B cell (primary cell): ENCODE measurements at regions not wholly inside any gene's neighbourhood (a gene's known extent, or its start where the extent isn't known, plus 50 kb on each side); places are given as distances from the start of the nearest gene placed in this dataset.

Experiments used
- ATAC-seq: fragments of 200-7000 bp; cut with Tn5 transposase; one replicate; pipeline ENCODE4 v1.10.0; 2021; ENCODE audit warnings: low read depth, mild to moderate bottlenecking, moderate number of reproducible peaks, moderate library complexity
- CTCF ChIA-PET: fragments of 350-600 bp; sonication (Branson Sonifier 250); formaldehyde crosslinking; loops from one replicate; lab custom pipeline; 2021; ENCODE audit warnings: antibody characterized with exemption, inconsistent platforms; lab: Charles Lee
- POLR2A ChIA-PET: fragments of 350-600 bp; sonication (Branson Sonifier 250); formaldehyde crosslinking; loops from one replicate; lab custom pipeline; 2021; ENCODE audit warnings: antibody characterized with exemption; lab: Charles Lee
- DNase-seq: peaks from one replicate; pipeline ENCODE4 v3.0.0; 2013
- H2AFZ ChIP-seq: 2 replicates; pipeline ENCODE4 v1.6.1; 2012; ENCODE audit warnings: mild to moderate bottlenecking, low read depth, low read length; ENCODE audit not compliant: insufficient read depth, poor library complexity, severe bottlenecking
- H3K27ac ChIP-seq, 2 donors: 1 replicate in 1 of 2; 2 replicates in 1 of 2; pipeline ENCODE4 v1.5.1; 2012 to 2013; ENCODE audit warnings: low read length in 2 of 2, mild to moderate bottlenecking in 2 of 2, moderate library complexity in 1 of 2
- H3K27me3 ChIP-seq, 4 experiments: fragments of 200-600 bp in 1 of 4; sonication (generic) in 1 of 4; replicated peaks in 1 of 4; 1 replicate in 2 of 4; 2 replicates in 2 of 4; pipeline versions ENCODE4 v1.6.1 to v1.7.0; 2013 to 2016; ENCODE audit warnings: low read length in 3 of 4, mild to moderate bottlenecking in 2 of 4, mixed read lengths in 1 of 4, moderate library complexity in 1 of 4; ENCODE audit not compliant: insufficient read depth in 4 of 4, control insufficient read depth in 3 of 4; ENCODE audit errors: control extremely low read depth in 1 of 4
- H3K36me3 ChIP-seq, 2 experiments: replicated peaks in 1 of 2; 1 replicate in 1 of 2; 2 replicates in 1 of 2; pipeline versions ENCODE4 v1.6.1 to v1.7.1; 2013; ENCODE audit warnings: low read length in 1 of 2; ENCODE audit not compliant: insufficient read depth in 2 of 2, control insufficient read depth in 1 of 2; ENCODE audit errors: control extremely low read depth in 1 of 2, extremely low read depth in 1 of 2
- H3K4me1 ChIP-seq, 2 donors: fragments of 200-600 bp in 1 of 2; sonication (generic) in 1 of 2; 1 replicate in 1 of 2; 2 replicates in 1 of 2; pipeline versions ENCODE4 v1.5.1 to v1.6.1; 2013 to 2017; ENCODE audit warnings: low read length in 2 of 2; ENCODE audit not compliant: control insufficient read depth in 2 of 2, insufficient read depth in 2 of 2
- H3K4me2 ChIP-seq: replicated peaks from 2 replicates; pipeline ENCODE3; 2012; ENCODE audit warnings: mild to moderate bottlenecking, low read depth, low read length; ENCODE audit not compliant: poor library complexity, severe bottlenecking
- H3K4me3 ChIP-seq, 5 experiments: fragments of 200-600 bp in 1 of 5; sonication (generic) in 1 of 5; 1 replicate in 3 of 5; 2 replicates in 2 of 5; pipeline versions ENCODE4 v1.5.1 to v1.7.0; 2011 to 2016; ENCODE audit warnings: low read length in 4 of 5, mild to moderate bottlenecking in 4 of 5, low read depth in 2 of 5, control low read depth in 1 of 5, moderate library complexity in 1 of 5; ENCODE audit not compliant: insufficient read depth in 1 of 5; ENCODE audit errors: control extremely low read depth in 1 of 5, extremely low read depth in 1 of 5
- H3K79me2 ChIP-seq: fragments of 200-600 bp; sonication (generic); one replicate; pipeline ENCODE4 v1.6.0; 2016; ENCODE audit warnings: low read length; ENCODE audit not compliant: control insufficient read depth, insufficient read depth
- H3K9ac ChIP-seq: fragments of 200-600 bp; sonication (generic); 2 replicates; pipeline ENCODE4 v1.6.1; 2017; ENCODE audit warnings: mild to moderate bottlenecking, low read length, moderate library complexity
- H3K9me3 ChIP-seq, 3 donors: one replicate each; pipeline versions ENCODE4 v1.6.1 to v1.7.1; 2013; ENCODE audit warnings: low read length in 2 of 3; ENCODE audit not compliant: control insufficient read depth in 2 of 3, insufficient read depth in 1 of 3; ENCODE audit errors: control extremely low read depth in 1 of 3
- H4K20me1 ChIP-seq: 2 replicates; pipeline ENCODE4 v1.6.0; 2012; ENCODE audit warnings: mild to moderate bottlenecking, low read length; ENCODE audit not compliant: insufficient read depth, control insufficient read depth, poor library complexity, severe bottlenecking
- H3K27ac Mint-ChIP-seq: one replicate; pipeline ENCODE4 v1.8.0; 2021; ENCODE audit warnings: mixed read lengths
- H3K27me3 Mint-ChIP-seq: one replicate; pipeline ENCODE4 v1.8.0; 2021; ENCODE audit warnings: mixed read lengths
- H3K4me1 Mint-ChIP-seq: one replicate; pipeline ENCODE4 v1.8.0; 2021; ENCODE audit warnings: mixed read lengths
- H3K4me3 Mint-ChIP-seq: one replicate; pipeline ENCODE4 v1.8.0; 2021; ENCODE audit warnings: mixed read lengths
- H3K9me3 Mint-ChIP-seq: one replicate; pipeline ENCODE4 v1.8.0; 2022; ENCODE audit warnings: mixed read lengths; ENCODE audit not compliant: insufficient read depth
- CTCF ChIP-seq: fragments of 200-600 bp; IDR thresholded peaks from one replicate; pipeline ENCODE4 v1.8.0; 2022; ENCODE audit warnings: antibody characterized with exemption, mild to moderate bottlenecking
- EZH2 ChIP-seq: IDR thresholded peaks from 2 replicates; pipeline ENCODE4 v1.6.1; 2012; ENCODE audit warnings: borderline replicate concordance, low read depth, mild to moderate bottlenecking, moderate library complexity, low read length; ENCODE audit not compliant: insufficient read depth, poor library complexity, severe bottlenecking
- WGBS: methylation state at CpG from one replicate; pipeline ENCODE4 v1.1.5; 2013; ENCODE audit warnings: missing lambda C conversion rate; ENCODE audit not compliant: insufficient coverage; 5-methylcytosine and 5-hydroxymethylcytosine counted together
- intact Hi-C: fragments of 100-400 bp; cut with micrococcal nuclease; formaldehyde crosslinking; loops from one replicate; pipeline ENCODE4 v1.10.0; 2022

- H3K27ac ChIP-seq: no peak overlapping the region
- no peaks in the 10 kb centered on the region for H3K36me3 ChIP-seq
- H3K4me3 ChIP-seq: no peak overlapping the region
- H3K79me2 ChIP-seq: no peaks in the 10 kb centered on the region
- no peaks in the 10 kb centered on the region for H3K4me1 Mint-ChIP-seq
- H3K4me1 ChIP-seq: no peaks in the 10 kb centered on the region
- peaks cover 0 to 11% (median 0%) of the 10 kb centered on the region in 4 experiments for H3K27me3 ChIP-seq
- ATAC-seq (no peak), DNase-seq (no peak)
- ChIA-PET CTCF (no interaction called here), POLR2A (no interaction called here)
- WGBS: 85% methylated on average over 9 of the region's 9 CpGs
- no peak overlapping the region for H3K4me2 ChIP-seq
- no peak overlapping the region for H2AFZ ChIP-seq
- no peak overlapping the region for H3K4me3 Mint-ChIP-seq
- H4K20me1 ChIP-seq: no peaks in the 10 kb centered on the region
- no peaks in the 10 kb centered on the region for H3K9me3 Mint-ChIP-seq
- no peak for TF ChIP-seq CTCF
- no peak for TF ChIP-seq EZH2
- intact Hi-C loops: no loop called here
- peaks cover 0 to 19% (median 0%) of the 10 kb centered on the region in 3 donors for H3K9me3 ChIP-seq
- H3K27me3 Mint-ChIP-seq: peaks cover 19% of the 10 kb centered on the region
- no peak overlapping the region for H3K9ac ChIP-seq
- H3K27ac Mint-ChIP-seq: no peak overlapping the region
These were observed 176.9 kb downstream of the TFAP2C start for GRCh38 chr20:56805966-56806365.

- peaks cover 24% of the 10 kb centered on the region for H3K27me3 Mint-ChIP-seq
- ChIA-PET CTCF (no interaction called here), POLR2A (no interaction called here)
- H3K4me2 ChIP-seq: no peak overlapping the region
- no peaks in the 10 kb centered on the region for H3K4me1 ChIP-seq
- H3K36me3 ChIP-seq: no peaks in the 10 kb centered on the region
- H3K27ac Mint-ChIP-seq: no peak overlapping the region
- no peak overlapping the region for H3K9ac ChIP-seq
- no peak overlapping the region for H3K4me3 ChIP-seq
- no peaks in the 10 kb centered on the region for H4K20me1 ChIP-seq
- no peaks in the 10 kb centered on the region for H3K4me1 Mint-ChIP-seq
- no peak overlapping the region for H2AFZ ChIP-seq
- peaks cover 0 to 15% (median 0%) of the 10 kb centered on the region in 3 donors for H3K9me3 ChIP-seq
- no peak overlapping the region for H3K27ac ChIP-seq
- no peak for TF ChIP-seq EZH2
- TF ChIP-seq CTCF: no peak
- H3K27me3 ChIP-seq: peaks cover 0 to 11% (median 0%) of the 10 kb centered on the region in 4 experiments
- no peak overlapping the region for H3K4me3 Mint-ChIP-seq
- H3K79me2 ChIP-seq: no peaks in the 10 kb centered on the region
- intact Hi-C loops: no loop called here
- no peak for DNase-seq
- no peaks in the 10 kb centered on the region for H3K9me3 Mint-ChIP-seq
- 48% methylated on average over 16 of the region's 18 CpGs for WGBS
- no peak for ATAC-seq
These were observed 177.9 kb downstream of the TFAP2C start for GRCh38 chr20:56806952-56807517.
